ENCODE measurements at regions not wholly inside any gene's neighbourhood (a gene's known extent, or its start where the extent isn't known, plus 50 kb on each side); places are given as distances from the start of the nearest gene placed in this dataset.

DNA sequence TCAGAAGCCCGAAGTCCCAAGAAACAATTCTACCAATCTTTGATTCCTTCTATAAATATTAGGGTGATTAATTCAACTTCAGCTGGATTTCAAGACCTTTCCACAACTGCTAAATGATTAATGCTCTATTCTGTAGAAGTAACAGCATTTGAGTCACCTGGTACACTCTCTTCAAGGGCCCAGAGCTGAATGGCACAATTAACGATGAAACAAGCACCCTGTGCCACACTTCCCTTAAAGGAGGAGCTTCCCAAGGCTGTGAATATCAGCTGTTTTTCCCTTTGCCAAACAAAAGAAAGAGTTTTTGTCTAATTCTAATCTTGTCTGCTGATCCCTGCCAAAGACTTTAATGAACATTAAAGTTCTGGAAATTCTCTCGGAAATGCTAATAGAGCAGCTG, 56.0 kb downstream of the BOD1L2 start:
- DNase-seq (ENCODE audit: low spot score) = no peak

DNA sequence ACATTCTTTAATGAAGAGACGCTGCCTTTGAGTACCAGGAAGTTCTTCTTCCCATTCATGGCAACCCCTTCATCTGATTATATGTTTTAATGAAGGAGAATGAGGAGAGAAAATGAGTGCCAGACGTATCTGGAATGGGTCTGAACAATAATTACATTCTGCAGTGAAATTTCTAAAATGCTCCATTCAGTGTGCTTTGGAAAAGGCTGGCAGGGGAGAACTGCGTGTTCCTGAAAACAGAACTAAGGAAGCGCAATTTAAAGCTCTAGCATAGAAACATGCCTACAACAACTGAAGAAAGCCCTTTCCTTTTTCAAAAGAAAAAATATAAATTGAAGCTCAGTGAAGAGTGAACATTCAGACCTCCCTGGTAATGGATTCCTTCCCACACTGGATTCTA, 58.8 kb downstream of the BOD1L2 start:
- DNase-seq (ENCODE audit: low spot score) = no peak

DNA sequence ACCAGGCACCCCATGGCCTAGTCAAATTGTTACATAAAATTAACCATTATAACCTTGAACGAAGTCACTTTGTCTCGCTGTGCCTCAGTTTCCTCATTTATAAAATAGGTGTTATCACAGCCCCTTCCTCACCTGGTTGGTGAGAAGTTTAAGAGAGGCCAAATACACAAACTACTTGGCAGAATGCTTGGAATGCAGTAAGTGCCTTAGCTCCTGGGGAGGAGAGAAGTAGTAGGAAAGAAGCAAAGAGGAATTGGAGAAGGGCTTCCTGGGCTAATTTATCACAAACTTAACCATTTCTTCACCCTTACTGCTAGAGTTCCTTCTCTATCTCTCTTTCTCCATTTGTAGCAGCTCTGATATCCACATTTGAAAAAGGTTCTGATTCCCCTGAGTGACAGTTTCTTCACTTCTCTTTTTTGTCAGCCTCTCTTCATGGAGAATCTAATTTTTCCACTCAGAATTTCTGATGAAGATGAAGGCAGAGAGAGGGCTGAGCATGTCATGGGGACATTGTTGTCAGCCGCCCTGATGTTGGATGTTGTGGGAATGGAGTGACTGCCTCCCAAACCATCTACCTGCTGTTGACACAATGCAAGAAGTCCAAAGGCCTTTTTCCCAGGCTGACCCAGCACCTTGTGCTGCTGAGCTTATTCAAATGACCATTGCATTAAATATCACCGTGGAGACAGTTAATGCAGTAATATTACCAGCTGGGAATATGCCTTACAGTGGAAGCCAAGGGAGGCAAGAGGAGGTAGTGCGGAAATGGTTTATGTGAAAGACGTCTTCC, 60.4 kb downstream of the BOD1L2 start:
- DNase-seq (ENCODE audit: low spot score) = peak; percentile 8

DNA sequence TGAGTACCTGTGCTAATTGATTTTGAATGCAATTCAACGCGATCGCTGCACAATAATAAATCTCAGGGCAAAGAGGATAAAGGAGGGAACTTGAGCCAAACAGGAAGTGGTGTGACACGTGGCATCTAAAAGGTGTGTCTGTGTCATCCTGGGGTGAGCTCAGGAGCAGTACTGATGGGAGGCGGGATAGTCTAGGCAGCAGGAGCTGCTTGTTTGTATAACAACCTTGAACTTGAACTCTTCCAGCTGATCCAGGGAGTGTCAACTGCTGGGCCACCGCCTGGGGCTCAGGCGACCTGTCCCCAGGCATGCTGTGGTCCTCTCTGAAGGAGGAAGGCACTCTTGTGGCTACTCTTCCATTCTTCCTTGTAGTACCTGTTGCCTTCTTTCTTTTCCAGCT, 61.2 kb downstream of the BOD1L2 start:
- DNase-seq (ENCODE audit: low spot score) = no peak

DNA sequence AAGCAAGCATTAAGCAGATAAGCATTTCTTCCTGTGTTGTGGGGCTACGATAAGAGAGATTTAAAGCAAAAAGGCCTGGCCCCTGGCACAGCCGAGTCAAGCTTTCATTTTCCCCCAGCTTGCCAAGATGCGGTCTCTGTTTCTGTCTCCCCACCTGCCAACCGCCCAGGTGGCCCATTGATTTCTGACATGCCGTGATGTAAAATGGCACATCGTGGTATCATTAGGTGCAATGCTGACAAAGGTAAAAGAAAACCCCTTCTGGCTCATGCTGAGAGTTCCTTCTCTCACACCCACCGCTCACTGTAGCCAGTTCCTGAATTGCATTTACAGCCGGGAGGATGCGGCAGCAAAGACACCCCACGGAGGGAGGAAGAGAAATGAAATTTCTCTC, 62.8 kb downstream of the BOD1L2 start:
- no peak for DNase-seq (ENCODE audit: low spot score)

DNA sequence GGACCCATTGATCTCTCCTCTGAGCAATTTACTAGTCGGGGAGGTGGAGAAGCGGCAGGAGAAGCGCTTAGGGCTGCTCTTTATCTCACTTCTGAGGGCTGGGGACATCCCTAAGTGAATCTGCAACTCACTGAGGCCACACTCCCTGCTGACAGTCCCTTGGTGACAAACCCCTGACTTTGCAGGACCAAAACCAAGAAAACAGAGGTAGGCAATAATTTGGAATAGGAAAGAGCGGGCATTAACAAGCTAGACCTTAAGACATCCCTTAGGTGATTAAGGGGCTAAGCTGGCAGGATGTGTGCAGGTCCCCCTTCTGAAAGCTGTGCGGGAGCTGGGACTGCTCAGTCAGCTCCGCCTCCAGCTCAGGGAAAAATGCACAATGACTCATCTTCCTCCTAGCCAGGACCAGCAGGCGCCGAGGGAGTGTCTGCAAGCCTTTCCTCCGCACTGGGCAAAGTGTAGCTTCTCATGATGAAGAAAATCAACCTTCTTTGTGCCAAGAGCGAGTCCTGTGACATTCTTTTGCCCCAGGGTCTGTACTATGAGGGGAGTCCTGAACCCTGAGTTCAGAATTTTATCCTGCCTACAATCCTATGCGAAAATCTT, 63.3 kb downstream of the BOD1L2 start:
- DNase-seq (ENCODE audit: low spot score) = peak; percentile 68

DNA sequence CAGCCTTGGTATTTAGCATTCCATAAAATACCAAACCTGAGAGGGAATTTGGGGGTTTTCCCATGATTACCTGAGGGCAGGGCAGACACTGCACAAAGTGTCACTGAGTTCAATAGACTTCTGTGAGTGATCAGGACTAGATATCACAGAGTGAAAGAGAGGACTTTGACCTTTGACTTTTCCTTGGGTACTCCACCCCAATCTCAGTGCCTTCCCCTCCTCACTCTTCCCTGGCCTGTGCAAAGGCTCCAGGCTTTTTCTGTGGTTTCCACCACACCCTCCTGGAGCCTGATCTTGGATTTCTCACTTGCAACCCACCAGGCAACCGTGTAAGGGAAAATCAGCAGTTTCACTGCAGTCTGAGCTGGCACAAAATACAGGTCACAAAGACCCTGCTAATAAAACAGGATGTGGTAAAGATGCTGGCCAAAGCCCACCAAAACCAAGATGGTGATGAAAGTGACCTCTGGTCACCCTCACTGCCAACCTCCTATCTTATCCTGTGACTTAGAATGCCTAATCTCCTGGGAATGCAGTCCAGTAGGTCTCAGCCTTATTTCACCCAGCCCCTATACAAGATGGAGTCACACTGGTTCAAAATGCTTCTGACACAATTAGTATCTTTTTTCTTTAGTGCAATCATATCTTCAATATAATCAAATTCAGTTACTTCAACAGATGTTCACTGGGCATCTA, 64.0 kb downstream of the BOD1L2 start:
- DNase-seq (ENCODE audit: low spot score) = no peak

DNA sequence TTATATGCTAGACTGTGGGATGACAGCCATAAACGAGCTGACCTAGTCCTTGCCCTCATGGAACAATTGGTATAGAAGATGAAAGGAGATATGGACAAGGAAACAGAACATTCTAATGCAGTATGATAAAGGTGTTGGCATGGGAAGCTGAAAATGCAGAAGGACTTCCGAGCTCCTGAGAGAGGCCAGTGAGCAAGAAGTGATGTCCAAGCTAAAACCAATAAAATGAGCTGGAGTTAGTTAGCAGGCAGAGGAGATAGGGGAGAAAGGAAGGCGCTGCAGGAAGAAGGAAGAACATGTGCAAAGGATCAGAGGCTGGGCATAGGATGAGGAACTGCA, 64.5 kb downstream of the BOD1L2 start:
- no peak for DNase-seq (ENCODE audit: low spot score)

DNA sequence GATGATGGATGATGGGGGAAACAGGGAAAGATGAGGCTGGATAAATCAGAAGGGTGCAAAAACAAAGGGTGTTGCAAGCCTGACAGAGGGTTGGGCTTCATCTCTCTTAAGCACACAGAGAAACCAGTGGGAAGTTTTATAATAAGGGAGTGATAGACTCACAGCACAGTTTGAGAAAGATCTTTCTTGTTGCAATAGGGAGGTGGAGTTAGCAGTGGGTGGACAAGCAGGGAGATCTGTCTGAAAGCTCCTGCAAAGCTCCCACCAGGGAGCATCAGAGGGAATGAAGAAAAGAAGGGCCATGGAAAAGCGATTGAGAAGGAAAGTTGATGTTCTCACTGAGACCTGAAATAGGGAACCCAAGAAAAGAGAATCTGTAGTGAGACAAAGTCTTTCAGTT, 64.9 kb downstream of the BOD1L2 start:
- DNase-seq (ENCODE audit: low spot score) = no peak

DNA sequence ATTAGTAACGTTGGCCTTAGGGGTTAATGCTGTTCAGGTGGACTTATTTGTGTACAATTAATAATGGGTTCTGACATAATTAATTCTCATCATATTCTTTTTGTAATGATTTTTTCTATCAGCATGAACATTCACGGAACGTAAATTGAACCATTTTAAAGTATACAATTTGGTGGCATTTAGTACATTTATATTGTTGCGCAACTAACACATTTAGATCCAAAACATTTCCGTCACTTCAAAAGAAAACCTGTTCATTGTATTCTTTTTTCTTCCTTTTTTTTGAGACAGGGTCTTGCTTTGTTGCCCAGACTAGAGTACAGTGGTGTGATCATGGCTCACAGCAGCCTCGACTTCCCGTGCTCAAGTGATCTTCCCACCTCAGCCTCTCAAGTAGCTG, 65.8 kb downstream of the BOD1L2 start:
- no peak for DNase-seq (ENCODE audit: low spot score)

DNA sequence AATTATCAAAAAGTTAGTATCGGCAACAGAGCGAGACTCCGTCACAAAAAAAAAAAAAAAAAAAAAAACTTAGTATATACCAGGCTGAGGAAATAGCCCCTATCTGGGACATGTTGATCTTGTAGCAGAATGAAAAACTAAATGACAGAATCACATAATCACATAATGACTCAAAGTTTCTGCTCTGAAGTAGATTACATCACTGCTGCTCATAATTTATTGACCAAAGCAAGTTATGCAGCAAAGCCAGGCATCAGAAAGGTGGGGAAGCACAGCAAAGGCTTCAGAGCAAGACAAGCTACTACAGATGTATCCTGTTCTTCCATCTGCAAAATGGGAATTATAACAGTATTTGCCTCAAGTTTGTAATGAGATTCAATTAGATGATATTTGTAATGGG, 68.1 kb downstream of the BOD1L2 start:
- no peak for DNase-seq (ENCODE audit: low spot score)

DNA sequence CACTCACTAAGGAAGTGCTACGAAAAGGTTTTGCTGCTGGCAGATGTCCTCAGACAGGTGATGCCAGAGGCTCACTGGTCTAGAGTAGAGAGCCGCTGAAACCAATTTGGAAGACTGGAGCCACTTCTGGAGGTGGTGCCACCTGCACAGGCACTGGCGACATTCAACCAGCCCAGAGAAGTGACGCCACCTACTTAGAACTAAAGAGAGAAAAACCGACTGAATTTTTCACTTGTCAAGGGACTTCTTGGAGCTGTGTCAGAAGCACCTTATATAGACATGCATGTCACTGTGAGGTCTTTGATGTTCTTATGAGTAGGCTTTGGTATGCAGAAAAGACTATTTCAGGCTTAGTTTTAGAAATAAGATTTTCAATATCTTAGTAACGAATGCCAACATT, 71.4 kb downstream of the BOD1L2 start:
- DNase-seq (ENCODE audit: low spot score) = no peak

DNA sequence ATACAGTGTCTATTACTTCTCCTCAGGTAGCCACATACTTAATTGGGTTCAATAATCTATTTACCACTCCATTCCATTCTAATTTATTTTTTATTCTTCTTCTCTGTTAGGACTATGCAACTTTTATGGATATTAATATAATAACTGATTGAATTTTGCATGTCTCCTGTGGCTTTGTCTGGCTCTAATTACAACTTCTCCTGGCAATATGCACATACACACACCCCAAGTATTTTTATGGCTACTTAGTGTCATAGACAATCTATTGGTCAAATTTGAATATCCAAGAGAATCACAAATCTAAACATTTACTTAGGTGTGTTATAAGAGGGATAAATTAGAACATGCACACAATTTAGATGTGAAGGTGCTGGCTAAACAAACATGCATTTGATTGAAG, 73.1 kb downstream of the BOD1L2 start:
- DNase-seq (ENCODE audit: low spot score) = no peak

DNA sequence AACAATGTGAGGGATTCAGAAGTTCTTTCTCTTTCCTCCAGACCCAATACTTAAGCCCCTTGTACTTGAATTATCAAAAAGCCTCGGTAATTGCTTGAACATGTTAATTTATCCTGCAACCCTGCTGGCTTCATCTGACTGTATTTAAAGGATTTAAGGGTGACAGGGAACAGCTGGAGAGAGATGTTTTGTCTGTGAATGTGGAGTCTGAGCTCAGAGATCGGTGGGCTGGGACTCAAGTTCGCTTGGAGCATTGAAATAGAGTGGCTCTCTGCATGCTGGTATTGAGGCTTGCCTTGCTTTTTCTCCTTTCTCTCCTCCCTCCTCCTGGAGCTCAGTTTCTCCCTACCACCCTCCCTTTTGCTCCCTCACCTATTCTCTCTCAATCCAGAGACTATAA, 73.6 kb downstream of the BOD1L2 start:
- DNase-seq (ENCODE audit: low spot score) = no peak

DNA sequence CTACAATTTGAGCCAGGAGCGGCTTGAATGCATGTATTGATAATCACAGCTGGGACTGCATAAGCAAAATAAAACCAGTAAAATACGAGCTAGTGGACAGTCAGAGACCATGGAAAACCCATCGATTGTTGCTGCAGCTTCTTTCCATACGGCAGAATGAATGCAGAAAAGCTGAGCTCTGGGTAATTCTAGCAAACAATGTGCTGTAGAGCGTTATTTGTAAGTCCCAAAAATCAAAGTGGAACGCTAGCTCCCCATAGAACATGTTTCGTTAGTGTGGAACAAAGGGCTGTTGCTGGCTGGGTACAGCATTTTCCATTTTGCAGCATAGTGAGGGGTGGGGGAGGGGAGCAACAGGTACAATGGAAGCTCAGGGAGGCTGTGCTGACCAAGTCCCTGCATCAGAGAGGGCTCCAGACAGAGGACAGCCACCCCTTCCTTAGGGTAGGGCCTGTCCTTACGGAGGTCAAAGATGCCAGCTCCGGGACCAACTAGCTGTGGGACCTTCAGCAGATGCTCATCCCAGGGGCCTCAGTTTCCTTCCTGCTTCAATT, 74.1 kb downstream of the BOD1L2 start:
- no peak for DNase-seq (ENCODE audit: low spot score)

DNA sequence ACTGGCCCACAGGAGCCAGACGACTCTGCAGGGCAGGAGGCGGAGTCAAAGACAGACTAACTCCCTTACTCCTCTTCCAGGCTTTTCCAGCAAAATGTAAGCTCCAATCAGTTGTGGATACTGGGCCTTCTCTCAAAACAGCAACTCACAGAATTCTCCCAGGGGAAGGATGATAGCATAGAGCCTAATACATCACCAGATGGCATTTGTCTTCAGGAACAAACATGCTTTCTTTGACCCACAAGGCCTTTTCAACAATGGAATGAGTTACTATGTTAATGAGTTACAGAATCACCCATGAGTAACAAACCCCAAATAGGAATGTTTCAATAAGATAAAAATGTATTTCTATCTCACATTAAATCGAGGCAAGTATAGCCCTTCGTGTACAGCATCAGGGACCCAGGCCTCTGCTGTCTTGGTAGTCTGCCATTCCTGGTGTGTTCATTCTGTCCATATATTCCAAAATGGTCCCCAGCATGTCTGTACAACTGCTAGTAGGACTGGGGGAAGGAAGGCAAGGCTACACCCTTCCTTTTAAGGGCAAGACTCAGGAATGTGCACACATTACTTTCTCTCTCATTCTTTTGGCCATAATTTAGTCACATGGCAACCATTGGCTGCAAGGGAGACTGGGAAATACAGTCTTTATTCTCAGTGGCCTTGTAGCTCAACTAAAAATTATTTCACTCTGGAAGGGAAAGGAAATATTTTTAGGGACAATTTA, 76.4 kb downstream of the BOD1L2 start:
- peak; percentile 49 for DNase-seq (ENCODE audit: low spot score)

DNA sequence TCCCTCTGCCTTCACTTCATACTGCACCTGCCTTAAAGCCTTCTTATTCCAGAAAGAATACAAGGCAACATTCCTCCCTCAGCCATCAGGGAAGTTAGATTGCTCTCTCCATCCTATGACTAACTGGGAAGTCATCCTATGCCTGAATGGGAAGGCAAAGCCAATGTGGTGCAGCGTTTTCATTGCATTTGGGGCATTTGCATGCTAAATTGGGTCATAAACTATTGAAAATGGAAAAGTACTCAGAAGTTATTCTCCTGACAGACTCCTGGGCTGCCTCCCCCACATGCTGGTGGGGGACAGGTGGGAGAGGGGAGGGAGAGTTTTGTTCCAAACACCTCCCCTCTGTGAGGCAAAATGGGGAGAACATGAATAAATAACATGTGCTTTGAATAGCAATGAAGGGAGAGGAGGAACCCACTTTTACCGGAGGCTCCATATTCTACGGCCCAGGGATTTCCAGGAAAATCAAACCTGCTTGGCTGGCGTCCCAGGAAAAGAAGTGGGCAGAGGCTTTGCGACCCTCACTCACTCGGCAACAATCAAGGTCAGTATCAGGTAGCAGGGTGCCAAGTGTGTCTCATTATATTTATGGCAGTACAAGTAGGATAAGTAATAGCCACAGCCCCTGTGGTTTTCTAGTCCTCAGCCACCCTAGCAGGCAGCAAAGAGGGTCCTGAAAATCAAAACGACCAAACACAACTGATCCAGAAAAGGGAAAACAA, 84.1 kb downstream of the BOD1L2 start:
- no peak for DNase-seq (ENCODE audit: low spot score)

DNA sequence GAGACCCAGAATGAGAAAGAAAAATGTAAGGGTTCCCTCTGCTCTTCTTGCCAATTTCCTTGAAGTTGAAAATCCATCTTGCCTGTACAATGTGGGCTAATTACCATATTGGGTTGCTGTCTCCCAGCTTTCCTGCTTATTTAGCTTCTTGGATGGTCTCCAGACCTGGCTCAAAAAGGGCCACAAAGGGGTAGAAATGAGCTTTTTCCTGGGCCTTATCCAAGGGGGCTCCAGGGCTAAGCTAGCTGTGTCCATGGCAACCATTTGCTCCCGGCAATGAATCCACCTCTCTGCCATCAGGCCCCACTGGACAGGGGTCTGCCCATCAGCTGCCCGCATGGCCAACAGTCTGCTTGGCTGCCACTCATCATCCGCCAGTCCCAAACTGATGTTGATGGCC, 85.0 kb downstream of the BOD1L2 start:
- no peak for DNase-seq (ENCODE audit: low spot score)

DNA sequence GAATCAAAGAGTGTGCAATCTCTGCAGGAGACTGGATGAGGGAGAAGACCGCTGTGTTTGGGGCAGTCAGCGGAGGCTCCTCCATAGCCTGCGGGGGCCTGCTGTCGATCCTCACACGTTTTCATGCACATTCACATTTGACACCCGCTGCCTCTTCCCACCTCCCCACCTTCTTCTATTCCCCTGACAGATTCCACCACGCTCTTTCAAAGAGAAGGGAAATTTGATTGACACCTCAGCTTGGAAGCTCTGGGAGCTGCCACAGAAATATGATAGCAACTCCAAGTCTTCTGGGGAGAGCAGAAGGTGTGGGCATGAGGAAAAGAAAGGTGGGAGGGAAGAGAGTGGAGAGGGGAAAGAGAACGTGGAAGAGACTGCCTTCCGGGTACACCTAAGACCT, 87.5 kb downstream of the BOD1L2 start:
- no peak for DNase-seq (ENCODE audit: low spot score)

DNA sequence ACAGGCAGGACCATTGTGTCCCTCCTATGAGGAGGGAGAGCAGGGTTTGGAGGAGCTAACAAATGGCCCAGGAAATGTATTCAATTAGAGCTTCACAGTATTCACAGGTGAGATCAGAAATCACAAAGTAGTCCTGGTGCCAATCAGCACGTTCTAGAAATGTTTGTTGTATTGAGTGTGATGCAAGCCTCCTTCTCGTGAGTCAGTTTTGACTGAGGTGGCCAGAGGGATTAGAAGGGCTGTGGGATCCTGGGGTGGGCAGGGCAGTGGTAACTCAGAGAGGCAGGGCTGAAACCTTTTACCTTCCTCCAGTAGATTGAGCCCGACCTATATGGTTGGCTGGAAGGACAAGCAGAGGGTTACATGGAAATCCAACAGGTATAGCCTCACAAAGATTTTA, 95.0 kb downstream of the BOD1L2 start:
- DNase-seq (ENCODE audit: low spot score) = peak; percentile 1

DNA sequence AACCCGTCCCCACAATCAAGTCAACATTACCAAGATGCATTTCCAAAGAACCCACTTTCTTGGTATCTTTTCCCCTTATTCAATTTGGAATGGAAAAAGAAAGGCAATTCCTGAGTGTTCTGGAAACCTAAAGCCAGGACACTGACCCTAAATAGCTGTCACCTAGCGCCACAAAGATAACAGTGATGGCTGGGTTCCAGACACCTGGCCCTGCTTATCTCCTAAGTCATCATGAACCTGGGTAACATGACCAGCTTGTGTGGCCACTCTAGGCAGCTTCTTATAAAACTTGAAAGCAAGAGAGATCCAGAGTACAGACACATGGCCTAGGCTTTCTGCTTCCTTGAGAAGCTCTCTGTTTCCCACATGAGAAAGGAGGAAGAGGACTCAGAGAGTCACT, 95.4 kb downstream of the BOD1L2 start:
- peak; percentile 26 for DNase-seq (ENCODE audit: low spot score)
